ENCODE measurements at regions not wholly inside any gene's neighbourhood (a gene's known extent, or its start where the extent isn't known, plus 50 kb on each side); places are given as distances from the start of the nearest gene placed in this dataset.

DNA sequence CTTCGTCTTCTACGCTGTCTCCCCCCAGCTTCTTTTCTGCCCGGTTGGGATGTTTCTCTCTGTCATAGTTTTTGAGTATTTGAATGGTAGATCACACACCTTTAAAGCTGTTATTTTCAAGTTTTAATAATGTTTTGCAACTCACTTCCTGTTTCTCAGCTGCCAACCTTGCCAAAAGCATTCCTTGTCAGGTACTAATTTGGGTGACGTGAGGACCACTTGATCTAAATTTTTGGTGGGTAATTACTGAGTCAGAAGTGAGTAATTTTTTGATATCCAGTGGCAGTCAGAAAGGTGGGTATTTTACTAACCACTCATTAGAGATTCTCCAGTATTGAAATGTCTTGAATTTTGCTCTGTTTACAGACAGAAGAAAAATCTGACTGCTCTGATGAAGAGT is 852.4 kb upstream of the FANCL start:
- no peak for DNase-seq

DNA sequence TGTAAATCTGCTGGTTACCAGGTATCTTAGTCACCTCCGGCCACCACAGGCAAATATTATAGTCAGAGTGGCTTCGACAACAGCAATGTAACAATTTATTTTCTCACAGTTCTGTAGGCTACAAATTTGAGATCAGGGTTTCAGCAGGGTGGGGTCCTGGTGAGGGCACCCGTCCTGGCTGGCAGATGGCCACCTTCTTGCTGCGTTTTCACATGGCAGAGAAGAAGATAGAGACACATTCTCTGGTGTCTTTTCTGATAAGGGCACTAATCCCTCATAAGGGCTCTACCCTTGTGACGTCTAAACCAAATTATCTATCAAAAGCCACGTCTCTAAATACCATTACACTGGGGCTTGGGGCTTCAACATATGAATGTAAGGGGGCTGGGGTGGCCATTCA is 843.2 kb upstream of the FANCL start:
- no peak for DNase-seq

DNA sequence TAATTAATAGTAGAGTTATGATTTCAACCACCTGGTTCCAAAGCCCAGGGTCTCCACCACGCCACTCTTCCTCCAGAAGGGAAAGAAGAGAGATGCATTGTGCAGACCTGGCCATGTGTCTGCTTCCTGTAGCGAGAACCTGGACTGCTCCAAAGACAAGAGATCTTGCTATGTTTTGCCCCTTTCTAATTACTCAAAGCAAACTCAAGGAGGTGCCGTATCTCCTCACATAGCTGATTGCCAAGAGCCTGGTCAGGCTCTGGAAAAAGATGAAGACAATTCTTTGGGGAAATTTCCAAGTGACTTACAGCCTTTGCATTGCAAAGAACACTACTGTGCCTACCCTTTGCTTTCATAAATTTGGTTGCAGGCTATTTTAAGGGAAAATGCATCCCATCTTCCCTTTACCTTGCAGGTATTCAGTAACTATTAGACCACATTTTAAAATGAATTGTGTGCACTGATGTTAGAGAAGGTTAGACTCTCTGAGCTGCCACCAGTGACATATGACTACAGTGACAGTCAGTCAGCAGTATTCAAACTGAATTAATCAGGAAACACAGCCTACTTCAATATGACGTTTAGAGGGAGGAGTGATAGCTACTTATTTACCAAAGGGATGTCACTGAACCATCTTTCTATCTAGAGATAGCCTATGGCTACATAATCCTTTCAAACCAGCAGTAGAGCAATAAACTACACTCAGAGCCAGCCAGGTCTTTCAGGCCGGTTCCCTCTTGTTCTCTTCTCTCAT is 842.1 kb upstream of the FANCL start:
- no peak for DNase-seq

DNA sequence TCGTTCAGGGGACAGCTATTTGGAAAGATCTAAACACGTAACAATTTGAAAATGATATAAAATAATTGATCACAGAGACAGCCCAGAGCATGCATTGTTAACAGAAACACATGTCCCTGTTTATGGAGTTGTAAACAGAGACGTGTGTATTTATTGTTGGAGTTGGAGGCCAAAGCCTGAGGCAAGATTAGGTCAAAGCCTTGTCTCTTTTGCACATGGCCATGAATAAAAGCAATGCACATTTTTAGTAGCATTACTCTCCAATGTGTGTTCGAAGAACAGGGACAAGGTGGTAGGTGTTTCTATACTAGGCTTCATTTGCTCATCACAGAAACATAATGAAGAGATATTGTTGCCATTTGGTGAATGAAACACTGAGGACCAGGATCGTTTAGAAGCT is 841.5 kb upstream of the FANCL start:
- DNase-seq, result no peak

DNA sequence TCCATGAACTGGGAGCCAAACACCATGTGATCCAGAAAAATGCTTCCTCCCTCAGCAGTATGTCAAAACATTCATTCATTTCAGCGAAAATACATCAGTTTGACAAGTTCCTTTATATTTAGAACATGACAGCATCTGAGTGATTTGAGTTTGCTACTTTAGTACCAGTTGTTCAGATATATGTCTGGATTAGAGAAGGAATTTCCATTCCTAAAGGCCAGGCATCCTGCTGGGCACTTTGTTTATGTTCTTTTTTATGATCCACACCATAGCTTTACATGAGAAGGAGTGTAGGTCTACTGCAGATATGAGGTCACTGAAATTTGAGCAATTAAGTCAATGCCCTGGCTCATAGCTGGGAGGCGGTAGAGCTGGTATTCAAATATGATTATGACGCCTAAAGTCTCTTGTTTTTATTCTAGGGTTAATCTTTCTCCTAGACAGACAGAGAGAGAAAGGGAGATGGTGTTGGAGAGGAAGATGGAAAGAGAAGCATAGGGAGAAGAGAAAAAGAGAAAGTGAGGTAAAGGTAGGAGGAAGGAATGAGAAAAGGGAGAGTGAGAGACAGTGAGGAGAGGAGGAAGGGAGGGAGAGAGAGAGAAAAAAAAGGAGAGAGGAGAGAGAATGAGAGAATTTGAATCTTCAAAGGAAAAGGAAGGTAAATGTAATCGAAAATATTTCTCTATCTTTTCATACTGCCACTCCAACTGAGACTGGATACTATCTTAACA is 839.5 kb upstream of the FANCL start:
- no peak for DNase-seq

DNA sequence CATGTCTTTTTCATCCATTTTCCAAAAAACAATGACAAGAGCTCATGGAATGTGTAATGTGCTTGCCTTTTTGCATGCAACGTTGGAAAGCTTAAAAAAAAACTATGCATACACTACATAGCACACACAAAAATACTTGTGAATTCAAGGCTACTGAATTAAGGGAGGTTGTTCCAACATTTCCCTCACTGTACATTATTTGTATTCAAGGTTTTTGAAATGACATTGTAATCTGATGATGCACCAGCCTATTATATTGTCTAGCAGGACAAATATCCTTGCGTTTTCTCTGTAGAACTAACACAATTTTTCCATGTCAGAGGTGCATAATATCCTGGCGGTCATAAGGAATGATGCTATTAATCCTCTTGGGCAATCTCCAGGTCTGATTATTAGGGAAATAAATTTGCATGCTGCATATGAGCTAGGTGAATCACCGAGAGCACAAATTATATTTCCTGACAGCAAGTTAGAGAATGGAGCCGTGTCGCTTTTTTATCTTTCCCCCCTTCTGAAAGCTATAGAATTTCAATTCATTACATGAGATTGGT is 836.9 kb upstream of the FANCL start:
- DNase-seq, result no peak

DNA sequence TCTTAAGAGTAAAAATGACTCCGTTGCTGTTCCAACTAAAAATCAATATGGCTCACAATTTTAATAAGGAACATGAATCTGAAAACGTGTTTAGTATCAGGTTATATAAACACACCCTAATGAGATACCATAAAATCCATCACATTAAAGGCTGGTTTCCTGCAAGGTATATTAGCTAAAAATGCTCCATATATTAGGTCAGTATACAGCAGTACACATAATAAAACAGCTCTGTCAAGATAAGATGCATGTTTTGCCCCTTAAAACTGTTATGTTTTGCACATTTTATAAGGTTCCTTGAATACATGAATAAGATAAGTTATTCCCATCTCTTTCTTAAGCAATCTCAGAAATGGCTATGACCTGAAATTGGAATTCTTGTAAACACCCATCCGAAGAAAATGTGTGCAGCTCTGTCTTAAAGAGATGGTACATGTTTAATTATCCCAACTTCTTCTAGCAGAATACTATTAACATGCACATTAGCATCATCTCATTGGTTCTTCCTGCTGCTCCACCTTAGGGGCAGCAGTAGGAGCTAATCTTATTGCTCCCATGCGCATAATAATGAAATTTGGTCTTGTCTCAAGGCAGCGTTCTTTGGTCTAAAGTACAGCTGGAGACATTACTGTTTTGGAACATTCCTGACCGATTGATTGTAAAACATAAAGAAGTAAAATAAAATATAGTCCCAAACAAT is 836.1 kb upstream of the FANCL start:
- no peak for DNase-seq

DNA sequence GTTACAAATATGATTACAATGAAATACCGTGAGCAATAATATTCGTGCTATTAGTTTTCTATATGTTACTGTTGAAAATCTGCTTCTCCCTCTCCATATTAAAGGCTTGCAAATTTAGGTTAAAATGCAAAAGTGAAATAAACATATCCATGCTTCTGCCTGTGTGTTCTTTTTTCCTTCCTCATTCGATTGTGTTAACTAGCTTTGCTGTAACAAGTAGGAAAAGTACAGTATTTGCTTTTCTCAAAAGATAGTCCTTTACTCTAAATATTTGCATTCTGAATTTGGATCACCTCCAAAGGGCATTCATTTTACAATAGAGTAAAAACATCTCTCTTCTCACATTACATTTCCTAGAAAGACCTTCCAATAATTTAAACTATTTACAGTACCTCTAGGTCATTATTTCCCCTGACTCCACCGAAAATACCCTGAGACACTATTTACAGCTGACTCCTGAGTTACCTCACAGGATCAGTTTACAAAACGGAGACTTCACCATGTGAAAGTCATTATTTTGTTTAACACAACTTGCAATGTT is 835.0 kb upstream of the FANCL start:
- DNase-seq, result peak; percentile 41

DNA sequence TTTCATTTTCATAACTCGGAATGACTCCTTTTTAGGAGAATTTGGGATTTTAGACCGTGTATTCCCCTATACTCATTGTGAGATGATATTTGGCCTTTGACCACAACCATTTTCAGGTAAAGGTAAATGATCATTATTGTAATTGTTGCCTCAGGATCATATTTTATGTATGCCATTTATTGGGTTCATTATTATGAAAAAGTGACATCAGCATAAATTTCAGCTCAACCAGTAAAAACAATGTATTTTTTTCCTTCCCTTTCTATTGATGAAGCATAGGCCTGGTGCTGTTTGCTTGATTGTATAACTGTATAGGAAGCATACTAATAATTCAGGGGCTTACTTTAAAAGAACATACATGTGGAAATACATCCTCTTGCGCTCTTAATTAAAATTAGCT is 832.9 kb upstream of the FANCL start:
- DNase-seq, result no peak

DNA sequence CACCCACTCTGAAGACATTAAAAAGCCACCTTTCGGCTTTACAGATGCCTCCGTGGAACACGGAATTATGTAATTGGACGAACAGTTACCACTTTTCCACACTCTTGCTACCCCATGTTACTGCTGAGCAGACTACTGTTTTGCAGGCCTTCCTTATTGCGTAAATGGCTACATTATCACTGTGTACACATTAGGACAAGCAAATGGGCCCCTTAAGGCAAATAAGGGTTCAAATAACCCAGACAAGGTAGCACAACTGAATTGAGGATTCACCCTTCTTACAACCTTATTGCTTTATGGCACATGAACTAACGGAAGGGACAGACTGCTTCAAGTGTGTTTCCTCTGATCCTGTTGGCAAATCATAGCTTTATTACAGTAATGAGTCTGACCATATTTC is 832.2 kb upstream of the FANCL start:
- DNase-seq, result no peak

DNA sequence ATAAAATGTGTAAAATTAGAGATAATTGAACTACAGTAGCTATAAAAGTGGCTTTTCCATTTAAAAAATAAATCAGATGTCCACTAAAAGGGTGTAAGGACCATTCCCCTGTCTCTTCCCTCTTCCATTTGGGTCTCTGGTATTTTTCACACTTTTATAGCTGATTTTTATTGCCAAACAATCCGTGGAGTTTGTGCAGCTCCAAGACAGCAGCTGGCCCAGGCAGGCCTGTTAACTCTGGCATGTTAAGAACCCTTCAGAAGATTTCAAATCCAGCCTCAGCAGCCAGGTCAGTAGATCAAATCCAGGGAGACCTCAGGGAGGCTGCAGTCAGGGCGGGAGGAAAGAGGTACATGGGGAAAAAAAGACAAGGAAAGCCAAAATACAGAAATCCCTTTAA is 827.1 kb upstream of the FANCL start:
- no peak for DNase-seq

DNA sequence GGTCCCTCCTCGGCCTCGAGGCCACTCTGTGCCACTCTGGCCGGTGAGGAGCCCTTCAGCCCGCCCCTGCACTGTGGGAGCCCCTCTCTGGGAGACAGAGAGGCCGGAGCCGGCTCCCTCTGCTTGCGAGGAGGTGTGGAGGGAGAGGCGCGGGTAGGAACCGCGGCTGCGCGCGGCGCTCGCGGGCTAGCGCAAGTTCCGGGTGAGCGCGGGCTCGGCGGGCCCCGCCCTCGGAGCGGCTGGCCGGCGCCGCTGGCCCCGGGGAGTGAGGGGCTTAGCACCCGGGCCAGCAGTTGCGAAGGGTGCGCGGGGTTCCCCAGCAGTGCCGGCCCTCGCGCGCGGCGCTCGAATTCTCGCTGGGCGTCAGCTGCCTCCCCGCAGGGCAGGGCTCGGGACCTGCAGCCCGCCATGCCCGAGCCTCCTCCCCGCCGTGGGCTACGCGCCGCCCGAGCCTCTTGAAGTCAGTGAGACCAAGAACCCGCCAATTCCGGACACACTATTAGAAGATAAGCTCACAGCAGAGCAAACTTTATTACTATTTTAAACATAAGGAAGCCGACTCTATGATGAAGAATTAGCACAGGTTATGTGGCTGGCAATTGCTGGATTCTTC is 825.8 kb upstream of the FANCL start:
- no peak for DNase-seq

DNA sequence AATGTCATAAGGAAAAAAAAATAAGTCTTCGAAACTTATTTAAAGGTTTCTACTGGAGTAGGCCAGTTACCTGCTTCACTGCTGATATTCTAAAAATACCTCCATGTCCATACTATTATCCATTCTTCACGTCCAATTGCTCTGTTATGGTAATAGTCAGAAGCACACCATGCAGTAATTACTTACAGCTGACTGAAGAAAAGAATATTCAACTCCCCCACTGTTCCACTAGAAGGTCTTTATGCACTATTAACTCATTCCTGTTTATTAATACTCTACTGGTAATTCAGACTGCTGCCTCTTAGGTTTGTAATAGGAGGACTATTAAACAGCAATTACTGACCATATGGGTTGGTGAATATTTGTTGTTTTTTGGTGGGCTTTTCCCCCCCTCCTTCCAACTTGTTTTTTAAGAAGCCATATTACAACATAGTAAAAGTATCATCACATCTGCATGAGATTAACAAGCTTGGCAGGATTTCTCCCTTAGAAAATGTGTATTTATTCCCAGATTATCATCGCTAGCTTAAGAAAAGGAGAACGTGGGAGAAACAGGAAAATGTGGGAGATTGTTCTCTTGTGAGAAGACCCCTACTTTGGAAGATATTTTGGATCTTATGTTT is 806.4 kb upstream of the FANCL start:
- no peak for DNase-seq

DNA sequence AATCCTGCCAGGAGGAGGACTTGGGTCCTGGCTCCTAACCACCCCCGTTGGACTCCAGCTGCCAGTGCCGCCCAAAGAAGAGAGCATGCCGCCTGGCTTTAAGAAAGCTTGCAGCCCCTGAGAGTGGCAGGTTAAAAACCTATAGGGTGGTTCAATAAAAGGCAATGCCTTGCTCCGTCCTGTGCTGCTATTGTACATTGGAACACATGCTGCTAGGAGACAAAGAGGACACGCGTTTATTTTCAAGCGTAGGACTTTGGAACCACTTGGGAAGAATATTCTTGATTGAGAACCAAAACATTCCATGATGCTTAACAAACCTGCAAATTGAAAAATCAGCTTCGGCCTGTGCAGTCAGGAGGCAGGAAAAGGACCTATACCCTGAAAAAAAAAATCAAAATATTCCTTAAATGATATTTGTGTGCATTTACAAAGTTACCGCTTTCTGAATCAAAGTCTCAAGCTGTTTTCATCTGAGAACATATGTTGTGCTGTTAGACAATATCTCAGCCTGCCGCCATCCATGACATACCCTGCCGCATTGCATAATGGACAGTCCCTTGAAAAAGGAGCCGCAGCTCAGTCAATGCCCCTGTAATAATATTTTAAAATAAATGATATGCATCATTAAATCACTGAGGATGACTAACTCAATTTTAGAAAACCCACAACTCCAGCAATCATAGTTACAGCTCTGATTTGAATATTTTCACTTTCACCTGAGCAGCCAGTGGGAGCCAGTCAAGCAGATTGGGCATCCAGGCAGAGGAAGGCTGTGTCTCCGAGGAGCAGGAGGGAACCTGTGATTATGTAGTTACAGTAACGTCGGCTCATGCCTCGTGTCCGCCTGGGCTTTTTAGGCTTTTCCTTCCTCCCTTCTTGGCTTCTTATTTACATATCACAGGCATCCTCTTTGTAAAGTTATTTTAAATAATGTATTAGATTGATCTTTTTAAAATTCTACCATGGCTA is 805.6 kb upstream of the FANCL start:
- DNase-seq, result no peak

DNA sequence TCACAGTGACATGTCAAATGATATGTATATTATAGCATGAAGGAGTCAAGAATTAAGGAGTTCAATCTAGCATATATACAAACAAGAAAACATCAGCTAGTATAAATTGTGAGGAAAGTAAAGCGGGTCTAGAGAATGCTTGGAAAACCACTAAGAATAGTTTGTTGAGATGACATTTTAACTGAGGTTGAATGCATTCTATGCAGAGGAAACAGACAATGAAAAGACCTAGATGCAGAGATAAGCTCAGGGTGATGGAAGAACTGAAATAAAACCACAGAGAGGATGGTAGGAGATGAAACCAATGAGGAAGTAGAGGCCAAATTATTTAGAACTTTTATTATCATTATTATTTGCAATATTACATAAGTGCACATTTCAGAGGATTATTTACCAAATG is 803.6 kb upstream of the FANCL start:
- DNase-seq, result no peak

DNA sequence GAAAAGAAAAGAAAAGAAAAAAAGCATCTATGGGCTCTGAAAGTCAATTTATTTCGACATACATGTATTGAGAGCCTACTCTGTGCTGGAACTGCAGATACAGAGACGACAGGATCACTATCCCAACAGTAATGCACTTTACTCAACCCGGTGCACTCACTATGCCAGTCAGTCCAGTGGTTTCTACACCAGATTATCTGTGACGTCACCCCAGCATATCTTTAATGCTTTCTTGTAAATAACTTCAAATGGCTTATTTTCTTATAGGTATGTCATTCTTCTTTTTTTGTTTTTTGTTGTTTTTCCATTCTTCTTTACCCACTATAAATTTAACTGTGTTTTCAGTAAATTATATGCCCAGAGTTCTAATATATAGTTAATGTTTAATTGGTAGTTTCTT is 800.0 kb upstream of the FANCL start:
- no peak for DNase-seq

DNA sequence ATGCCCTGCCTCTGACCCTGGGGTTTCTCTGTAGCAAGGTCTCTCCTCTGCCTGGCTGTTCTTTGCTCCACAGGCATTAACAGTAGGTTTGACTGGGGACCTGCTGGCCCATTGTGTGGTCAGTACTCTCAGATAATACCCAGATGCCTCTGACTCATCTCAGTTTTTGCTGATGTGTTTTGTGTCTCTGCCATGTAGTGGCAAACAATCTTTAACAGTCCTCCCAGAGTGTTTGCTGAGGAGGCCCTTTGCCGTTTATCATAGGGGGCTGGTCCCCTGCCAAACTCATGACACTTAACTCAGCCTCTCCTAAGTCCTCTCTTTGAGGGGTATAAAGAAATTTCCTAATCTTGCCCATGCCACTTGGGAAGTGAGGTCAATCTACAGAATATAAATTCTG is 793.7 kb upstream of the FANCL start:
- DNase-seq, result peak; percentile 10

DNA sequence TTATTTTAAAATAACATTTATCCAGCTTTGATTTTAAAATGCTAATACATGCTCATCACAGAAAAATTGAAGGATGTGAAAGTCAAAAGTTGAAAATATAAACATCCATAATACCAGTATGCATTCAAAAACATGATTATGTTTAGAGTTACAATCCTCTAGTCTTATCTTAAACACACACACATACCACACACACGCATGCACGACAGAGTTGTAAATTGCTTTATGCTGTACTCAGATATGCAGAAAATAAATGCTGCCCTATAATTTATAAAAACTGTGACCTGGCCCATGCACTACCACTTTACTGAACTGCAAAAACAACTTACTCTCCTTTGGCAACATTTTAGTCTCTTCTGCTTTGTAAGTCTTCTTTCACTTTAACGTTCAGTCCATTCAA is 793.0 kb upstream of the FANCL start:
- no peak for DNase-seq

DNA sequence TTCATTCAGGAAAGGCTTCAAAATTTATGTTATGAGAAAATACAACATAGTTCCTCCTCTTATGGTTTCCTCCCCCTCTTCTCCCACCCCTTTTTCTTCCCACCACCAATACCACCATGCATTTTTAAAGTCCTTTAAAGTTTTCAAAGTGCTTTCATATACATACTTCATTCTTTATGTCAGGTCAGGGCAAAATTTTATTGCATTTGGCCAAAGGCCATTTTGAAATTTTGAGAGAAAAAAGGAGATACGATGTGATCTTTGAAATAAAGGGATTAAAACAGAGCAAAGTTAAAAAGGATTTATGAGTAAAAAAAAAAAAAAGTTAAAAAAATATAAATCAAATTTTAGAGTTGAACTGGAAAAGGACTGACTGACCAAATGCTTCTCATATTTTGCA is 792.5 kb upstream of the FANCL start:
- no peak for DNase-seq

DNA sequence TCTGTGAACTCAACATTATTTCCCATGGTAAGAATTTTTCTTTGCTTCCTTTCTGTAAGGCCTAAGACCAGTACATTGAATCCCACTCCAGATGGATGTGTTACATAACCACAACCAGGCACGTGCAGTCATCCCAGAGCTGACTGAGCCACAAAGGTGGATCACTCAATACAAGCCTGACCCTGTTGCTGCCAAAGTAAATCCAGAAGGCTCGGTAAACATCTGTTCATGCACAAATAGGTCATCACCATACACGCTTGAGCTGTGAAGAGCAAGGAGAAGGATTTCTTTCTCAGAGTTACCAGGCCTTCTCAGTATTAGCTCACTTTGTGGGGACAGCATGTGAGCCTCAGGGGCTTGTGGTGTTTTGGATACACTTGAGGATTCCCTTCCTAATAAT is 791.4 kb upstream of the FANCL start:
- peak; percentile 76 for DNase-seq

DNA sequence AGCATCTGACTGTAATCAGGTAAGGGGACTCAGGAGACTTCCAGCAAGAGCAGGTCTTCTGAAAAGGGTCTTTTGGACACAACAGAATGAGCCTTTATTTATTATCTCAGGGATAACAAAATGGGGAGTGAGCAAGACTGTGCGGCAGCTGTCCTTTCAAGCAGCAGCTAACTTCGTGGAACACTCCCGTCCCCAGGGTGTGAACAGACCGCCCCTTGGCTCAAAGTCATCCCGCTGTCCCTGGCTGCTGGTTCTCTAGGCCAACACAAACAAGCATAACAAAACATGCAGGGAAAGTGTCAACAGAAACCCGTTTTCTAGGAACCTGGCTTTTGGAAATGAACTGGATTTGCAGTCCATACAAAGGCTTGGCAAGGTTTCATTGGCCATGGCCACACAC is 787.9 kb upstream of the FANCL start:
- DNase-seq, result no peak

All from DMS153 (cell line).